Chondrocyte (in vitro differentiated cells): ENCODE measurements at regions not wholly inside any gene's neighbourhood (a gene's known extent, or its start where the extent isn't known, plus 50 kb on each side); places are given as distances from the start of the nearest gene placed in this dataset.

Experiments
- DNase-seq: peaks from one replicate; pipeline ENCODE4 v3.0.0; 2021; ENCODE audit warnings: mixed read lengths, low spot score
- H3K27ac Mint-ChIP-seq: one replicate; pipeline ENCODE4 v1.8.0; 2021; ENCODE audit warnings: mild to moderate bottlenecking, moderate library complexity, mixed read lengths; ENCODE audit not compliant: unreplicated experiment
- H3K27me3 Mint-ChIP-seq: 2 replicates; pipeline ENCODE4 v1.8.0; 2021; ENCODE audit warnings: low read depth, mixed read lengths
- H3K36me3 Mint-ChIP-seq: 2 replicates; pipeline ENCODE4 v1.8.0; 2021; ENCODE audit warnings: low read depth, mixed read lengths
- H3K4me1 Mint-ChIP-seq: 2 replicates; pipeline ENCODE4 v1.8.0; 2021; ENCODE audit warnings: low read depth, mild to moderate bottlenecking, mixed read lengths
- H3K4me3 Mint-ChIP-seq: one replicate; pipeline ENCODE4 v1.8.0; 2021; ENCODE audit warnings: mild to moderate bottlenecking, moderate library complexity, mixed read lengths; ENCODE audit not compliant: unreplicated experiment
- H3K9me3 Mint-ChIP-seq: 2 replicates; pipeline ENCODE4 v1.8.0; 2021; ENCODE audit warnings: low read depth, mixed read lengths
- CTCF ChIP-seq: fragments of 200-600 bp; sonication (generic); IDR thresholded peaks from 2 replicates; pipeline ENCODE4 v1.5.0; 2021; ENCODE audit warnings: antibody characterized with exemption, mild to moderate bottlenecking, moderate library complexity

DNA sequence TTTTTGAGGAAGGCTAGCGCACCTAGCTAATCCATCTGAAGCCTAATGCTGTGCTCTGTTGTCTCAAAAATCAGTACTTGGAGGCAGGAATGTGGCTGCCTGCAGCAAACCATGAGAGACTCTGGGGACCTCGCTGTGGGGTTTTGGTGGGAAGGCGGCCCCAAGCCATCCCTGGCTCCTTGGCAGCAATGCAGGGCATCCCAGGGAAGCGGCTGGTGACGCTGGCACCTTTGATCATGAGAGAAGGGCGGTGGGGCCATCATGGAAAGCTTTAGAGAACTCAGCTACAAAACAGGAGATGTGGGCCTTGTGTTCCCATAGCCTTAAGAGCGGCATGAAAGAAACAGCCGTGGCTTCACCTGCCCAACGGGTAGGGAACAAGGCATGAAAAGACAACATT is 101.1 kb upstream of the SFSWAP start:
- H3K4me1 Mint-ChIP-seq: peaks cover under 1% of the 10 kb centered on the region
- TF ChIP-seq CTCF: no peak
- no peak overlapping the region for H3K4me3 Mint-ChIP-seq
- H3K9me3 Mint-ChIP-seq: no peaks in the 10 kb centered on the region
- no peak for DNase-seq
- no peaks in the 10 kb centered on the region for H3K36me3 Mint-ChIP-seq
- H3K27ac Mint-ChIP-seq: no peak overlapping the region
- peaks cover 11% of the 10 kb centered on the region for H3K27me3 Mint-ChIP-seq

GRCh38 chr12:131610181-131610580 is 100.7 kb upstream of the SFSWAP start:
- Mint-ChIP-seq H3K36me3 (no peaks in the 10 kb centered on the region), H3K9me3 (no peaks in the 10 kb centered on the region), H3K4me3 (no peak overlapping the region), H3K4me1 (peaks cover 4% of the 10 kb centered on the region), H3K27ac (no peak overlapping the region), H3K27me3 (peaks cover 11% of the 10 kb centered on the region)
- no peak for TF ChIP-seq CTCF
- DNase-seq: no peak

DNA sequence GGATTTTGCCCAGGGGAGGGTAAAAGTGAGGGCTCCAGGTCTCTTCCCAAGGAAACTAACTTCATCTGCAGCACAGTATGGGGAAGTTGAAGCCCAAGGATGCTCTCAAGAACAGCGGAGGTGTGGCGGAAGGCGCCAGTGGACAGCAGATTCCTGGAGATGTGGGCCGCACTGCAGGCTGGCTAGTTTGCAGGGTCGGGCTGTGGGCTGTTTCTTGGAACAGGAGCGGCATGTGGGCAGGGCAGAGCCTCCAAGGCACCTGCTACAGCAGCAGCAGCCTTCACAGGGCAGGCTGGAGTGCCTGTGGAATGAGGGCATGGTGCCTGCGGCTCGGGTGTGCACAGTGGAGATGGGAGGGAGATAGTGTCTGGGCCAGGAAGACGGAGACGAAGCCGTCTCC is 100.0 kb upstream of the SFSWAP start:
- no peak for TF ChIP-seq CTCF
- no peak overlapping the region for H3K4me3 Mint-ChIP-seq
- DNase-seq: no peak
- peaks cover 9% of the 10 kb centered on the region for H3K27me3 Mint-ChIP-seq
- no peaks in the 10 kb centered on the region for H3K9me3 Mint-ChIP-seq
- H3K36me3 Mint-ChIP-seq: no peaks in the 10 kb centered on the region
- no peak overlapping the region for H3K27ac Mint-ChIP-seq
- peaks cover 12% of the 10 kb centered on the region for H3K4me1 Mint-ChIP-seq

GRCh38 chr12:131611416-131612091 is 99.3 kb upstream of the SFSWAP start:
- Mint-ChIP-seq H3K9me3 (no peaks in the 10 kb centered on the region), H3K4me1 (peaks cover 14% of the 10 kb centered on the region), H3K27ac (no peak overlapping the region), H3K4me3 (no peak overlapping the region), H3K27me3 (peaks cover 6% of the 10 kb centered on the region), H3K36me3 (no peaks in the 10 kb centered on the region)
- no peak for DNase-seq
- TF ChIP-seq CTCF: no peak

GRCh38 chr12:131612092-131612755 is 98.7 kb upstream of the SFSWAP start:
- H3K27ac Mint-ChIP-seq: no peak overlapping the region
- no peaks in the 10 kb centered on the region for H3K36me3 Mint-ChIP-seq
- DNase-seq: no peak
- H3K9me3 Mint-ChIP-seq: no peaks in the 10 kb centered on the region
- no peak overlapping the region for H3K4me3 Mint-ChIP-seq
- peaks cover 6% of the 10 kb centered on the region for H3K27me3 Mint-ChIP-seq
- H3K4me1 Mint-ChIP-seq: peaks cover 14% of the 10 kb centered on the region
- TF ChIP-seq CTCF: no peak
